ENCODE measurements at regions not wholly inside any gene's neighbourhood (a gene's known extent, or its start where the extent isn't known, plus 50 kb on each side); places are given as distances from the start of the nearest gene placed in this dataset.

- TF ChIP-seq ZNF175 (CRISPR knock-in tag; IDR thresholded peaks at IDR 0.05; ENCODE audit: low read depth) (no peak), ZNF764 (CRISPR knock-in tag; IDR thresholded peaks at IDR 0.05; ENCODE audit: low read depth) (no peak)
- no peaks in the 10 kb centered on the region for H4K20me1 ChIP-seq (replicated peaks; ENCODE audit: control insufficient read depth, insufficient read depth, low read length)
- no peaks in the 10 kb centered on the region for H3K36me3 ChIP-seq (ENCODE audit: control insufficient read depth, insufficient read depth, low read length)
- intact Hi-C loops (cut with micrococcal nuclease) (no loop called here), in situ Hi-C loops (cut with MboI) (no loop called here)
- BruUV-seq (replicated peaks) = no TSS peak
- no peaks in the 10 kb centered on the region for H3K9me1 ChIP-seq (ENCODE audit: control insufficient read depth, insufficient read depth, low read length)
- no peak overlapping the region for H3K27ac ChIP-seq (ENCODE audit: extremely low read depth, low read depth, low read length)
- ChIA-PET CTCF (ENCODE audit: low intra/inter-chr PET ratio) (interaction anchor here (0.6 kb wide), 1 partner anchor 322 kb away, joined by 4 read pairs; no protein-coding TSS in a partner anchor), POLR2A (no interaction called here)
- FAIRE-seq = no peak
- ATAC-seq = no peak
- no peak for DNase-seq (ENCODE audit: extremely low read depth in 1 of 4, low spot score in 3 of 4)
- no peak overlapping the region for H3K4me2 ChIP-seq (ENCODE audit: insufficient read depth, low read length)
- WGBS (ENCODE audit: insufficient coverage, low coverage, missing lambda C conversion rate) = 0% methylated on average over 2 of the region's 2 CpGs
- H3K79me2 ChIP-seq (ENCODE audit: control insufficient read depth, insufficient read depth, low read length) = no peaks in the 10 kb centered on the region
- no peaks in the 10 kb centered on the region for H3K4me1 ChIP-seq (replicated peaks in 1 of 2; ENCODE audit: control insufficient read depth in 2 of 2, insufficient read depth in 2 of 2, low read length in 2 of 2)
- H3K4me3 ChIP-seq = no peak overlapping the region
- H3K9me3 ChIP-seq (replicated peaks; ENCODE audit: control insufficient read depth, insufficient read depth, low read depth, low read length) = no peaks in the 10 kb centered on the region
- H3K27me3 ChIP-seq (ENCODE audit: control insufficient read depth in 2 of 2, insufficient read depth in 2 of 2, low read length in 2 of 2) = no peaks in the 10 kb centered on the region
- no peak overlapping the region for H3K9ac ChIP-seq (ENCODE audit: insufficient read depth in 1 of 2, low read depth in 2 of 2, low read length in 2 of 2)
- H2AFZ ChIP-seq (ENCODE audit: low read depth, low read length) = no peak overlapping the region
Observed at GRCh38 chr16:35449663-35450062, 1990.3 kb downstream of the TP53TG3F start.

GRCh38 chr16:35450648-35451047 is 1991.2 kb downstream of the TP53TG3F start:
- Histone ChIP-seq H3K79me2 (ENCODE audit: control insufficient read depth, insufficient read depth, low read length) (no peaks in the 10 kb centered on the region), H3K27ac (ENCODE audit: extremely low read depth, low read depth, low read length) (no peak overlapping the region), H3K9ac (ENCODE audit: insufficient read depth in 1 of 2, low read depth in 2 of 2, low read length in 2 of 2) (no peak overlapping the region), H4K20me1 (replicated peaks; ENCODE audit: control insufficient read depth, insufficient read depth, low read length) (no peaks in the 10 kb centered on the region), H2AFZ (ENCODE audit: low read depth, low read length) (no peak overlapping the region), H3K36me3 (ENCODE audit: control insufficient read depth, insufficient read depth, low read length) (no peaks in the 10 kb centered on the region), H3K9me1 (ENCODE audit: control insufficient read depth, insufficient read depth, low read length) (no peaks in the 10 kb centered on the region), H3K4me3 (no peak overlapping the region), H3K27me3 (ENCODE audit: control insufficient read depth in 2 of 2, insufficient read depth in 2 of 2, low read length in 2 of 2) (no peaks in the 10 kb centered on the region), H3K4me1 (replicated peaks in 1 of 2; ENCODE audit: control insufficient read depth in 2 of 2, insufficient read depth in 2 of 2, low read length in 2 of 2) (no peaks in the 10 kb centered on the region), H3K4me2 (ENCODE audit: insufficient read depth, low read length) (no peak overlapping the region), H3K9me3 (replicated peaks; ENCODE audit: control insufficient read depth, insufficient read depth, low read depth, low read length) (no peaks in the 10 kb centered on the region)
- intact Hi-C loops (cut with micrococcal nuclease) = no loop called here
- ATAC-seq = no peak
- DNase-seq (ENCODE audit: extremely low read depth in 1 of 4, low spot score in 3 of 4) = no peak
- BruUV-seq (replicated peaks) = no TSS peak
- FAIRE-seq = no peak
- in situ Hi-C loops (cut with MboI) = no loop called here
- 0% methylated on average over 2 of the region's 2 CpGs for WGBS (ENCODE audit: insufficient coverage, low coverage, missing lambda C conversion rate)
- POLR2A ChIA-PET = no interaction called here
- CTCF ChIA-PET (ENCODE audit: low intra/inter-chr PET ratio) = no interaction called here
- TF ChIP-seq ZNF75A (CRISPR knock-in tag; IDR thresholded peaks at IDR 0.05) (no peak), ETV1 (tag; conservative IDR thresholded peaks at IDR 0.05; ENCODE audit: low read depth) (no peak), ZNF76 (CRISPR knock-in tag; IDR thresholded peaks at IDR 0.05; ENCODE audit: borderline replicate concordance) (no peak), NEUROD1 (IDR thresholded peaks at IDR 0.05; ENCODE audit: borderline replicate concordance, low read depth, low read length, partially characterized antibody) (no peak), RBM22 (IDR thresholded peaks at IDR 0.05; ENCODE audit: low read depth, low read length, poor library complexity, severe bottlenecking) (no peak), NR2F6 (CRISPR knock-in tag; IDR thresholded peaks at IDR 0.05) (no peak), ZNF507 (tag; conservative IDR thresholded peaks at IDR 0.05) (no peak), ILK (tag; IDR thresholded peaks at IDR 0.05; ENCODE audit: borderline replicate concordance, low read depth) (no peak), DMBX1 (CRISPR knock-in tag; IDR thresholded peaks at IDR 0.05; ENCODE audit: borderline replicate concordance) (no peak)
- TF ChIP-seq, protein P1, sequence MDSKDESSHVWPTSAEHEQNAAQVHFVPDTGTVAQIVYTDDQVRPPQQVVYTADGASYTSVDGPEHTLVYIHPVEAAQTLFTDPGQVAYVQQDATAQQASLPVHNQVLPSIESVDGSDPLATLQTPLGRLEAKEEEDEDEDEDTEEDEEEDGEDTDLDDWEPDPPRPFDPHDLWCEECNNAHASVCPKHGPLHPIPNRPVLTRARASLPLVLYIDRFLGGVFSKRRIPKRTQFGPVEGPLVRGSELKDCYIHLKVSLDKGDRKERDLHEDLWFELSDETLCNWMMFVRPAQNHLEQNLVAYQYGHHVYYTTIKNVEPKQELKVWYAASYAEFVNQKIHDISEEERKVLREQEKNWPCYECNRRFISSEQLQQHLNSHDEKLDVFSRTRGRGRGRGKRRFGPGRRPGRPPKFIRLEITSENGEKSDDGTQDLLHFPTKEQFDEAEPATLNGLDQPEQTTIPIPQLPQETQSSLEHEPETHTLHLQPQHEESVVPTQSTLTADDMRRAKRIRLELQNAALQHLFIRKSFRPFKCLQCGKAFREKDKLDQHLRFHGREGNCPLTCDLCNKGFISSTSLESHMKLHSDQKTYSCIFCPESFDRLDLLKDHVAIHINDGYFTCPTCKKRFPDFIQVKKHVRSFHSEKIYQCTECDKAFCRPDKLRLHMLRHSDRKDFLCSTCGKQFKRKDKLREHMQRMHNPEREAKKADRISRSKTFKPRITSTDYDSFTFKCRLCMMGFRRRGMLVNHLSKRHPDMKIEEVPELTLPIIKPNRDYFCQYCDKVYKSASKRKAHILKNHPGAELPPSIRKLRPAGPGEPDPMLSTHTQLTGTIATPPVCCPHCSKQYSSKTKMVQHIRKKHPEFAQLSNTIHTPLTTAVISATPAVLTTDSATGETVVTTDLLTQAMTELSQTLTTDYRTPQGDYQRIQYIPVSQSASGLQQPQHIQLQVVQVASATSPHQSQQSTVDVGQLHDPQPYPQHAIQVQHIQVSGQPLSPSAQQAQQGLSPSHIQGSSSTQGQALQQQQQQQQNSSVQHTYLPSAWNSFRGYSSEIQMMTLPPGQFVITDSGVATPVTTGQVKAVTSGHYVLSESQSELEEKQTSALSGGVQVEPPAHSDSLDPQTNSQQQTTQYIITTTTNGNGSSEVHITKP (IDR thresholded peaks at IDR 0.05; ENCODE audit: partially characterized antibody) = no peak

Measured in K562 (cell line).